NCI-H82 (cell line): ENCODE measurements at regions not wholly inside any gene's neighbourhood (a gene's known extent, or its start where the extent isn't known, plus 50 kb on each side); places are given as distances from the start of the nearest gene placed in this dataset.

Source experiments
- DNase-seq: peaks from one replicate; lab custom pipeline; 2025; lab: John Stamatoyannopoulos, UW

GRCh38 chr22:48856308-48856615 is 971.4 kb downstream of the BRD1 start:
- DNase-seq, result no peak

GRCh38 chr22:48855593-48856307 is 971.9 kb downstream of the BRD1 start:
- no peak for DNase-seq

- DNase-seq, result no peak
Measured at GRCh38 chr22:48855013-48855412, 972.7 kb downstream of the BRD1 start.

GRCh38 chr22:48853627-48854240 is 973.9 kb downstream of the BRD1 start:
- DNase-seq, result no peak

- DNase-seq, result no peak
Measured at GRCh38 chr22:48851933-48852549, 975.6 kb downstream of the BRD1 start.

- no peak for DNase-seq
Measured at GRCh38 chr22:48850658-48851287, 976.9 kb downstream of the BRD1 start.

- DNase-seq, result no peak
Measured at GRCh38 chr22:48849963-48850657, 977.6 kb downstream of the BRD1 start.

GRCh38 chr22:48849219-48849912 is 978.3 kb downstream of the BRD1 start:
- DNase-seq, result no peak

- DNase-seq, result no peak
Measured at GRCh38 chr22:48846200-48846599, 981.5 kb downstream of the BRD1 start.

GRCh38 chr22:48845356-48845936 is 982.2 kb downstream of the BRD1 start:
- no peak for DNase-seq

GRCh38 chr22:48844056-48844675 is 983.5 kb downstream of the BRD1 start:
- no peak for DNase-seq

- no peak for DNase-seq
Measured at GRCh38 chr22:48843640-48844039, 984.0 kb downstream of the BRD1 start.

- DNase-seq, result no peak
Measured at GRCh38 chr22:48842976-48843375, 984.7 kb downstream of the BRD1 start.

GRCh38 chr22:48842583-48842945 is 985.1 kb downstream of the BRD1 start:
- no peak for DNase-seq

GRCh38 chr22:48841881-48842582 is 985.6 kb downstream of the BRD1 start:
- DNase-seq, result no peak

GRCh38 chr22:48840112-48840949 is 987.3 kb downstream of the BRD1 start:
- DNase-seq, result no peak

- no peak for DNase-seq
Measured at GRCh38 chr22:48838846-48839730, 988.6 kb downstream of the BRD1 start.

GRCh38 chr22:48838376-48838775 is 989.3 kb downstream of the BRD1 start:
- DNase-seq, result no peak
